ENCODE measurements at regions not wholly inside any gene's neighbourhood (a gene's known extent, or its start where the extent isn't known, plus 50 kb on each side); places are given as distances from the start of the nearest gene placed in this dataset.

- no peaks in the 10 kb centered on the region for H3K27me3 ChIP-seq (ENCODE audit: control insufficient read depth, insufficient read depth, low read length, poor library complexity, severe bottlenecking)
- no peaks in the 10 kb centered on the region for H3K4me1 Mint-ChIP-seq
- no peak overlapping the region for H3K4me3 Mint-ChIP-seq
- TF ChIP-seq CTCF (conservative IDR thresholded peaks at IDR 0.05) = no peak
- peaks cover 5% of the 10 kb centered on the region for H3K9me3 ChIP-seq (ENCODE audit: control insufficient read depth, low read length)
- H3K27ac ChIP-seq (ENCODE audit: low read depth, low read length) = no peak overlapping the region
- DNase-seq = peak; percentile 6
- H3K27me3 Mint-ChIP-seq (ENCODE audit: insufficient read depth) = peaks cover 10% of the 10 kb centered on the region
- 68 to 71% methylated on average over 2 to 4 of the region's 4 CpGs for WGBS, 2 experiments (ENCODE audit: insufficient coverage in 1 of 2, insufficient read length in 1 of 2)
- H3K4me1 ChIP-seq (ENCODE audit: control insufficient read depth, insufficient read depth, low read length) = no peaks in the 10 kb centered on the region
- peaks cover under 1% of the 10 kb centered on the region for H3K9me3 Mint-ChIP-seq
- no peak overlapping the region for H3K27ac Mint-ChIP-seq
- no peak overlapping the region for H3K9ac ChIP-seq (ENCODE audit: extremely low read depth, low read length, poor library complexity, severe bottlenecking)
- H3K4me3 ChIP-seq (ENCODE audit: low read length) = no peak overlapping the region
- H3K36me3 Mint-ChIP-seq (ENCODE audit: low read depth) = no peaks in the 10 kb centered on the region
- H3K36me3 ChIP-seq (ENCODE audit: control insufficient read depth, insufficient read depth, low read length) = no peaks in the 10 kb centered on the region
Observed at GRCh38 chr17:62905233-62905632, 60.8 kb upstream of the TANC2 start.

- Mint-ChIP-seq H3K4me3 (no peak overlapping the region), H3K4me1 (no peaks in the 10 kb centered on the region), H3K36me3 (ENCODE audit: low read depth) (no peaks in the 10 kb centered on the region), H3K27ac (no peak overlapping the region), H3K9me3 (no peaks in the 10 kb centered on the region), H3K27me3 (ENCODE audit: insufficient read depth) (peaks cover 3% of the 10 kb centered on the region)
- DNase-seq = no peak
- no peaks in the 10 kb centered on the region for H3K36me3 ChIP-seq (ENCODE audit: control insufficient read depth, insufficient read depth, low read length)
- no peaks in the 10 kb centered on the region for H3K9me3 ChIP-seq (ENCODE audit: control insufficient read depth, low read length)
- H3K4me1 ChIP-seq (ENCODE audit: control insufficient read depth, insufficient read depth, low read length) = no peaks in the 10 kb centered on the region
- H3K27me3 ChIP-seq (ENCODE audit: control insufficient read depth, insufficient read depth, low read length, poor library complexity, severe bottlenecking) = no peaks in the 10 kb centered on the region
- no peak for TF ChIP-seq CTCF (conservative IDR thresholded peaks at IDR 0.05)
- H3K9ac ChIP-seq (ENCODE audit: extremely low read depth, low read length, poor library complexity, severe bottlenecking) = no peak overlapping the region
- WGBS, 2 experiments (ENCODE audit: insufficient coverage in 1 of 2, insufficient read length in 1 of 2) = 69 to 75% methylated on average over 5 of the region's 5 CpGs
- no peak overlapping the region for H3K4me3 ChIP-seq (ENCODE audit: low read length)
- H3K27ac ChIP-seq (ENCODE audit: low read depth, low read length) = no peak overlapping the region
Observed at GRCh38 chr17:62902531-62903220, 63.4 kb upstream of the TANC2 start.

- Histone ChIP-seq H3K4me1 (ENCODE audit: control insufficient read depth, insufficient read depth, low read length) (no peaks in the 10 kb centered on the region), H3K27me3 (ENCODE audit: control insufficient read depth, insufficient read depth, low read length, poor library complexity, severe bottlenecking) (no peaks in the 10 kb centered on the region), H3K36me3 (ENCODE audit: control insufficient read depth, insufficient read depth, low read length) (no peaks in the 10 kb centered on the region), H3K27ac (ENCODE audit: low read depth, low read length) (no peak overlapping the region), H3K9me3 (ENCODE audit: control insufficient read depth, low read length) (no peaks in the 10 kb centered on the region), H3K9ac (ENCODE audit: extremely low read depth, low read length, poor library complexity, severe bottlenecking) (no peak overlapping the region), H3K4me3 (ENCODE audit: low read length) (no peak overlapping the region)
- 96 to 97% methylated on average over 7 to 8 of the region's 8 CpGs for WGBS, 2 experiments (ENCODE audit: insufficient coverage in 1 of 2, insufficient read length in 1 of 2)
- H3K36me3 Mint-ChIP-seq (ENCODE audit: low read depth) = no peaks in the 10 kb centered on the region
- H3K27ac Mint-ChIP-seq = no peak overlapping the region
- H3K27me3 Mint-ChIP-seq (ENCODE audit: insufficient read depth) = no peaks in the 10 kb centered on the region
- no peak for DNase-seq
- no peak for TF ChIP-seq CTCF (conservative IDR thresholded peaks at IDR 0.05)
- H3K4me3 Mint-ChIP-seq = no peak overlapping the region
- H3K9me3 Mint-ChIP-seq = no peaks in the 10 kb centered on the region
- no peaks in the 10 kb centered on the region for H3K4me1 Mint-ChIP-seq
Observed at GRCh38 chr17:62901544-62901943, 64.5 kb upstream of the TANC2 start.
